Activated gamma-delta T cell (primary cell): ENCODE measurements at regions not wholly inside any gene's neighbourhood (a gene's known extent, or its start where the extent isn't known, plus 50 kb on each side); places are given as distances from the start of the nearest gene placed in this dataset.

Source experiments
- DNase-seq: peaks from one replicate; lab custom pipeline; 2025; lab: John Stamatoyannopoulos, UW

GRCh38 chrX:94041881-94042280 is 367.9 kb downstream of the FAM133A start:
- no peak for DNase-seq

GRCh38 chrX:94045724-94046123 is 371.7 kb downstream of the FAM133A start:
- DNase-seq = no peak

GRCh38 chrX:94051926-94052325 is 377.9 kb downstream of the FAM133A start:
- no peak for DNase-seq

- DNase-seq = no peak
Measured at GRCh38 chrX:94053575-94053974, 379.6 kb downstream of the FAM133A start.

- no peak for DNase-seq
Measured at GRCh38 chrX:94057385-94057784, 383.4 kb downstream of the FAM133A start.

- no peak for DNase-seq
Measured at GRCh38 chrX:94058728-94059382, 384.8 kb downstream of the FAM133A start.

GRCh38 chrX:94065091-94065490 is 391.1 kb downstream of the FAM133A start:
- no peak for DNase-seq

GRCh38 chrX:94089149-94089548 is 415.1 kb downstream of the FAM133A start:
- DNase-seq = no peak

GRCh38 chrX:94097868-94098267 is 423.9 kb downstream of the FAM133A start:
- no peak for DNase-seq

GRCh38 chrX:94107981-94108380 is 434.0 kb downstream of the FAM133A start:
- no peak for DNase-seq

- no peak for DNase-seq
Measured at GRCh38 chrX:94114362-94114761, 440.4 kb downstream of the FAM133A start.

GRCh38 chrX:94121799-94122198 is 447.8 kb downstream of the FAM133A start:
- DNase-seq = no peak

- DNase-seq = no peak
Measured at GRCh38 chrX:94123062-94123461, 449.1 kb downstream of the FAM133A start.

- DNase-seq = no peak
Measured at GRCh38 chrX:94162971-94163370, 489.0 kb downstream of the FAM133A start.

- DNase-seq = no peak
Measured at GRCh38 chrX:94178145-94178788, 504.3 kb downstream of the FAM133A start.

- no peak for DNase-seq
Measured at GRCh38 chrX:94204524-94204923, 530.5 kb downstream of the FAM133A start.

GRCh38 chrX:94216738-94217137 is 542.7 kb downstream of the FAM133A start:
- DNase-seq = no peak

GRCh38 chrX:94252211-94252610 is 578.2 kb downstream of the FAM133A start:
- no peak for DNase-seq

GRCh38 chrX:94256396-94256795 is 582.4 kb downstream of the FAM133A start:
- DNase-seq = no peak

- DNase-seq = no peak
Measured at GRCh38 chrX:94265323-94265722, 591.3 kb downstream of the FAM133A start.

GRCh38 chrX:94288325-94288724 is 614.3 kb downstream of the FAM133A start:
- DNase-seq = no peak

- DNase-seq = no peak
Measured at GRCh38 chrX:94288972-94289371, 615.0 kb downstream of the FAM133A start.

GRCh38 chrX:94302446-94302845 is 628.4 kb downstream of the FAM133A start:
- no peak for DNase-seq

GRCh38 chrX:94329182-94329581 is 655.2 kb downstream of the FAM133A start:
- no peak for DNase-seq
